Right lung (tissue), 2 donors: ENCODE measurements at regions not wholly inside any gene's neighbourhood (a gene's known extent, or its start where the extent isn't known, plus 50 kb on each side); places are given as distances from the start of the nearest gene placed in this dataset.
A peak's percentile ranks its signal among the peaks of the same experiment; 100 is the strongest.
"Not testable (repeated sequence)": the region's sequence is repeated elsewhere in the genome, so short reads cannot be mapped to it uniquely, and the experiment has no call there.

Source experiments
- DNase-seq, 2 donors: peaks; one replicate each; pipeline ENCODE4 v3.0.0-alpha.2; 2013

GRCh38 chr3:25945836-25946235, 155.9 kb downstream of the OXSM start:
- no peak for DNase-seq

GRCh38 chr3:25952133-25952532, 162.2 kb downstream of the OXSM start:
- no peak for DNase-seq

- no peak for DNase-seq
Measured at GRCh38 chr3:25957026-25957425, 167.1 kb downstream of the OXSM start.

DNA sequence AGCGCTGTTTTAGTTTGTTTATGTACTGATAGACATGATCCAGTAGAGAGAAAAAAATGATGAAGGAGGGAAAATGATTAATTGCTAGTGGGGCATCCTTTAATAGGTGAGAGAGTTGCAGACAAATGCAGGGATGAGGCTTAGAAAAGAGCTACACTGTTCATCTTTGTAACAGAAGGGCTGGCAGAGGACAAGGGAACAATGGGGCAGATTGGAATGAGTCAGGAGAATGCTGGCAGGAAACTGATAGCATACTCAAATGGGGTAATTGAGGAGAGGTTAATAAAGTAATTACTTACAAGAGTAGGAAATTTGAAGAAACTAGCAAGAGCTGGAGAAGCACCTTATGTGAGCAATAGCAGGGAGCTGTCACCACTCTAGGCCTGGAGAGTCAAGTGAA, 170.9 kb downstream of the OXSM start:
- DNase-seq: no peak

DNA sequence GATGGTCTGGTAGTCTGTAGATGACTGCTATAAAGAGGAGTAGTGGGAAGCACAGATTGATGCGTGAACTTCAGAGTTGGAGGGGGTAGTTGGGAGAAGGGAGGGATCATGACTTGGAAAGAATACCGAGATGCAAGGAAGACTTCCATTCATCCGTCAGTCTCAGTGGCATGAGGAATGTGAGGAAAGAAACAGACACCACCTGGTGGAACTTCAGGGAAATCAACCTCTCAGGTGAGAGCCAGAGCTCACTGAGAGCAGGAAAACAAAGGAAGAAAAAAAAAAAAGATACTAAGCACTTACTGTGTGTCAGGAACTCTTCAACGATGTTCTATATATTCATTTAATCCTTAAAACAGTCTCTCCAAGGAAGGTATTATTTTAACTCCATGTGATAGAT, 172.4 kb downstream of the OXSM start:
- no peak for DNase-seq

- DNase-seq: no peak
Measured at GRCh38 chr3:25964141-25964540, 174.3 kb downstream of the OXSM start.

- no peak for DNase-seq
Measured at GRCh38 chr3:25967385-25967784, 177.5 kb downstream of the OXSM start.

DNA sequence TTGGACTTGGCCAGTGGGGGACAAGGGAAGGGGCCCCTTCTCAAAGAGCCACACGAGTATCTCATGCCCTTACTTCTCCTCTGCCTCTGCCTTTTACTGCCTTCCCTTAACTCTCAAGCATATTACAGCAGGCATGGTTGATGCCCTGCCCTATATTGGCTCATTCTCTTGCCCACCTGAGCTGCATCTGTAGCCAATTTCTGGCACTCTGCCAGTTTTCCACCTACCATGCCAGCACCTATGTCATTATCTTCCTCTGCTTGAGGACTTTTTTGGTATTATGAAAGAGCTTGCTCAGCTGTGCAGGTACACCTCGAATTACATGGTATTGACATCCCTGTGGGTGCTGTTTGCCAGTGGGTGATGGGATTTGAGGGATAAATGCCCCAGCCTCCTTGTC, 181.8 kb downstream of the OXSM start:
- no peak for DNase-seq

- no peak for DNase-seq
Measured at GRCh38 chr3:25973122-25973521, 183.2 kb downstream of the OXSM start.

- DNase-seq: no peak
Measured at GRCh38 chr3:25982756-25983155, 192.9 kb downstream of the OXSM start.

GRCh38 chr3:25985621-25986020, 195.7 kb downstream of the OXSM start:
- DNase-seq: no peak

DNA sequence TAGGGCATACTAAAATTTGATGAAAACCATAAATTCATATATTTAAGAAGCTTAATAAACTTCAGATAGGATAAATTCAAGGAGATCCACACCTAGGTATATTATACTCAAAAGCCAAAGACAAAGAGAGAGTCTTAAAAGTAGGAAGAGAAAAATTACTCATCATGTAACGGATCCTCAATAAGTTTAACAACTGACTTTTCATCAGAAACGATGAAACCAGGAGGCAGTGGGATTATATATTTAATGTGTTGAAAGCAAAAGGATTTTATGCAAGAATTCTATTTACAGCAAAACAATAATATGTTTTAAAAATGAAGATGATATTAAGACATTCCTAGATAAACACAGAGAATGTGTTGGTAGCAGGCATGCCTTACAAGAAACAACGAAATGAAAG, 202.7 kb downstream of the OXSM start:
- no peak for DNase-seq

- no peak for DNase-seq
Measured at GRCh38 chr3:26004172-26004571, 214.3 kb downstream of the OXSM start.

DNA sequence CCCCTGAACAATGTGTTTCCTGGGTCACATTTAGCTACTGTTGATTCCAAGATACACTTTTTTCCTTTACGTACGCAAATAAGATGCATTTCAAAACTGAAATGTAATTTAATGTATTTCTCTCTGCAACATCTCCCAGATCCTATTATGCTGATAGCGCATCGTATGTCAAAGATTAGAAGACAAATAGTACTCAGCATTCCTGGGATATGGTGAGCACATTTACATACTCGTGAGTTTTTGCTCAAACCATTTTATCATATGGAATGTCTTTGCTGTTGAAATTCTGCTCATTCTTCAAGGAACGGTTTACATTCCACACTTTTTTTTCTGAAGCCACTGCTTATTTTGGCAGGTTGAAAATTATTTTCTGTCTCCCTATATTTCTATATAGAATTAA, 221.4 kb downstream of the OXSM start:
- no peak for DNase-seq

DNA sequence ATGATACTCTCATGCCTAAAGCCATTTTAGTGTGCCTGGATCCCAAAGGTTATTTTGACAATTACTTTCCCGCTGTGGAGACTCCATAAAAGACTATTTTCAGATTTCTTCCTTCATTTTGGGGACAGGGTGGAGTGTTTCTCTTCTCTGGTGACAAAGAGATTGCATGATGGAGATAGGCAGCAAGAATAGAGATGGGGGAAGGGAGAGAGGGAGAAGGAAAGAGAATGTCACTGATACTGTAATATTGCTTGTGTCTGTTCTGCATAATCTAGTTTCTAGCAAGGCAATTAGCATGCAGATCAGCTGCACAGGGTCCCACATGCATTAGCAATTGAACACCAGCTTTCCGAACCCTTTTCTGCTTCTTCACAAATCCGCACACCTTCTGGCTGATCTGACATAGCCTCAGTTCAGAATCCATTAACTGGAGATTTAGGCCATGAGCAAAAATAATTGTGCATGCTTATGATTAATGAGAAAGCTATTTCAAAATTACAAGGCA, 222.4 kb downstream of the OXSM start:
- DNase-seq: no peak

DNA sequence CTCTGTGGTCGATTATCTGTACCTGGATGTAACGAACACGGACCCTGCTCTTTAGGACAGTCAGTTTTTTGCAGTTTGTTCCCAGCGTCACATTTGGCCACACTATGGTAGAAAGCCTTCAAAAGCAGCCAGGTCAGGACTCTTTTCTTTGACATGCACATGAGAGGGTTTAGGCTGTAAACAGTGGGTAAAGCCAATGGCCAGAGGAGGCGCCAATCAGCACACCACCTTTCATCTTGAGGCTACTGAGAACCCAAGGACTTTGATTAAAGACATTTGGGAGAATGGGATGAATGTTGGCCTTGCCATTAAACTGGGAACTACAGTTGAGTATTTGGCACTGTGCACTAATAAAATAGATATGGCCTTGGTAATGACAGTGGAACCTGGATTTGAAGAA, 225.9 kb downstream of the OXSM start:
- no peak for DNase-seq

DNA sequence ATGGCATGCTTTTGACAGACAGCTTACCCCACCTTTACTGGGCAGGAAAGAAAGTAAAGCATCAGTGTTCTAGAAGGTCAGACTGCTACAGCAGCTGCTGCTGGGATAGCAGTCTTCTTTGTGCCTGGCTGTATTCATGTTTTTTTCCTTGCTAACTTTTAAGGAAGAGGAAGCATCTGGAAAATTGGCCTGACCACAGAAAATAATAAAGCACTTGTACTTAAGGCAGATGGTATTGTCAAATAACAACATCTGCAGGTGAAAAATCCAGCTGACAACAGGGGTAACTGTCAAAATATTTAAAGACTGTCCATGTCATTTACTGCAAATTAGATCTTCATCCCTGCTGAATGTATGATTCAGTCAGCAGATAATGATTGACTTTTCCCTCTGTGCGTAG, 229.0 kb downstream of the OXSM start:
- DNase-seq: no peak

DNA sequence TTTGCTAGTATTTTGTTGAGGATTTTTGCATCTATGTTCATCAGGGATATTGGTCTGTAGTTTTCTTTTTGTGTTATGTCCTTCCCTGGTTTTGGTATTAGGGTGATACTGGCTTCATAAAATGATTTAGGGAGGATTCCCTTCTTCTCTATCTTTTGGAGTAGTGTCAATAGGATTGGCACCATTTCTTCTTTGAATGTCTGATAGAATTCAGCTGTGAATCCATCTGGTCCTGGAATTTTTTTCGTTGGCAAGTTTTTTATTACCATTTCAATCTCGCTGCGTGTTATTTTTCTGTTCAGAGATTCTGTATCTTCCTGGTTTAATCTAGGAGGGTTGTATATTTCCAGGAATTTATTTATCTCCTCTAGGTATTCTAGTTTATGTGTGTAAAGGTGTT, 234.3 kb downstream of the OXSM start:
- not testable (repeated sequence) for DNase-seq

DNA sequence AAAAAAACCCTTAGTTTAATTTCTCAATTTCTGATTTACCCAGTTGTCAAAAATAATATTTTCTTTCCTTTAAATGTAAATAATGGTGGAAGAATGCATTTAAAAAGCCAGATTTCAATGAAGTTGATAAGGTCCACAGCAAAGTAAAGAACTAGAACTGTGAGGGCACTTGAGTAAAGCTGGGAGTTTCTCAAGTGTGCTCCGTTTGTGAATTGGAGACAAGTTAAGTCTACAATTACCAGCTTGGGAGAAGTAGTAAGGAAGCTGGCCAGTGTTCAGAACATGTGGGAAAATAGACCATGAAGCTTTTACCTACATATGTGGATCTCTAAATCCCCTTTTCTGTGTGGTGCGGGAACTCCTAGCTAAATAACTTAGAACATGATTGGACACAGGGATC, 239.4 kb downstream of the OXSM start:
- peak; percentile 25 to 39 for DNase-seq

DNA sequence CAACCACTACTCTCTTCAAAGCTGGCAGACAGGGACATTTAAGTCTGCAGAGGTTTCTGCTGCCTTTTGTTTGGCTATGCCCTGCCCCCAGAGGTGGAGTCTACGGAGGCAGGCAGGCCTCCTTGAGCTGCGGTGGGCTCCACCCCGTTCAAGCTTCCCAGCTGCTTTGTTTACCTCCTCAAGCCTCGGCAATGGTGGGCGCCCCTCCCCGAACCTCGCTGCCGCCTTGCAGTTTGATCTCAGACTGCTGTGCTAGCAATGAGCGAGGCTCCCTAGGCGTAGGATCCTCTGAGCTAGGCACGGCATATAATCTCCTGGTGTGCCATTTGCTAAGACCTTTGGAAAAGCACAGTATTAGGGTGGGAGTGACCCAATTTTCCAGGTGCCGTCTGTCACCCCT, 252.2 kb downstream of the OXSM start:
- DNase-seq: not testable (repeated sequence)

DNA sequence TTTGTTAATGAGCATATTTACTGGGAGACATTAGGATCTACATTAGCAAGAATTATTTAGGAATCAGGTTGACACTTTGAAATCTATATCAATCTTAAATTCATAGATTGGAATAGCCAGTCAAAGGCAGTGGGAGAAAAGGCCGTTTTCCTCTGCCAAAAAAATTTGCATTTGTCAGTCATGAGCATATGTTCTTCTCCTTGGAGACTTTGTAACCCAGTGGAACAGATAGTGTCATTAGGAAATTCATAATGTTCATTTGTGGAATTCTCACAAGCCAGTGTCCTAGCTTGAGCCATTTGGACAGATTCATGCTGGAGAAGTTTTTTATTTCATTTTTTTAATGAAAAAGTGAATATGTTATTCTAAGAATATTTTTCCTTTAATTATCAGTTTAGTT, 260.1 kb downstream of the OXSM start:
- no peak for DNase-seq

DNA sequence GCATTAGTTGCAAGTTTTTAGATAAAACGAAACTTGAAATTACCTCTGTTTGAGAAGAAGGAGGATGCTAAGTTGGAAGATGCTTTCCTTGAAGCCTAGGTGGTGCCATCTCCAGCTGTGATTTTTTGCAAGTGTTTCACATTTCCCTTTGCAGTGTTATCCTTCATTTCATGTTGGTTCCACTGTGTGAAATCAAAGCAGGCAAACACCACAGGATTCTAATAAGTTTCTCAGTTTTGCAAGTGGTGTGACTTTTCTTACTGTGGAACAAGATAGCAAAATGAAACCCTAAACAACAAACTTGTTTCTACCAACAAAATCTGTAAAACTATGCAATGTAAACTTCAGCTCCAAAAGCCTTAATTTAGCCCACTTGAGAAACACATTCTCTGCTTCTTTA, 260.9 kb downstream of the OXSM start:
- no peak for DNase-seq

DNA sequence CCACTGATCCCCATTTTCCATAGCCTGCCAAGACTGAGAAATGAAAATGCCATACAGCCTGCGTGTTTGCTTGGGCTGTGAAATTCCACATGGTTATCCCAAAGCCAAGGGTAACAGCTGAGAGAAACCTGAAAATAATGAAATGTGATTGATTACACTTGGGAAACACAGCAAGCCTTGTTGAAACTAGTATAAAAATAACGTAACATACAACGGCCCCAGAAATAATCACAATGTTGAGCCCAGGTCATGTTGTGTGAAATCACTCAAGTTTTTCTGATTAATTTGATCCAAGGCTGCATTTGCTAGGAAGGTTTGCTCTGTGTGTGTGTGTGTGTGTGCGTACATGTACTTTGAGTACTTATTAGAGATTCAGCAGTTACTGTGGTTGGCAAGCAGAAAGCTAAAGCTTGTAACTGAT, 269.0 kb downstream of the OXSM start:
- DNase-seq: peak in 1 of 2 donors; percentile 4

DNA sequence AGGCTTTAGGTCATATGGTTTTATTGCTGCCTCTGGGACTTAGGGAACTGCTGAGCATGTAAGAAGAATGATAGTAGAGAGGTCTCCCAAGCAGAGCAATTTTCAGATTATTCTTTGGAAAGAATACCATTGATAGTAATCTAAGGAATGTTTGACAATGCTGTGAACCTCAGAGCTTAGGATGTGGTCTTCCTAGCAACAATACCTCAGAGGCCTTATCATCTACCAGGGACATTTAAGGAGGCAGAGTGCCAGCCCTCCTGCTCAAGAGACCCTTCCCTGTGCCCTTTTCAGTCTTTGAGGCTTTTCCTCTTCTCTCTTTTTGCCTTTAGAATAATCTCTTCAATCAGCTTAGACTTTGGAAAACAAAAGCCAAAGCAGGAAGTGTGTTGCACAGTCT, 272.1 kb downstream of the OXSM start:
- DNase-seq: no peak

DNA sequence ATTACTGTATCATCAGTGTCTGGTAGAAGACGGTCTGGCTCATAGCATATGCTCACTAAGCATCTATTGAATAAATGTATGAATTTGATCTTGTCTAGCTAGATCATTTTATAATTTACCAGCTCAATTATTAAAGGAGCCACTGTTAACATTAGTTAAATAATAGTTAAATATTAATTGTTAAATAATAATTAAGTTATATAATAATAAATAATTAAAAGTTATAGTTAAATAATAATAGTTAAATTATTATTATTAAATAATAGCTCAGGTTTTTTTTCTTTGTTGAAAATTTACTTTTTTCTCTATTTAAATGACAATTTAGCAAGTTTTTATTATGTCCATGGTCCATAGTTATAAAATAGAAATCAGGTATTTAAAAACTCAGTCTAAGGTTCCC, 274.4 kb downstream of the OXSM start:
- DNase-seq: no peak
